ENCODE measurements at regions not wholly inside any gene's neighbourhood (a gene's known extent, or its start where the extent isn't known, plus 50 kb on each side); places are given as distances from the start of the nearest gene placed in this dataset.

GRCh38 chr16:65254144-65254543 is 132.3 kb upstream of the CDH11 start:
- no peak overlapping the region for H3K4me3 ChIP-seq (ENCODE audit: control extremely low read depth in 1 of 5, extremely low read depth in 1 of 5, insufficient read depth in 1 of 5, low read depth in 2 of 5, low read length in 4 of 5)
- H3K27ac ChIP-seq (ENCODE audit: low read length in 2 of 2): no peak overlapping the region
- ChIA-PET CTCF (no interaction called here), POLR2A (no interaction called here)
- H3K9ac ChIP-seq (ENCODE audit: low read length): no peak overlapping the region
- intact Hi-C loops (cut with micrococcal nuclease): no loop called here
- no peak overlapping the region for H3K4me2 ChIP-seq (replicated peaks; ENCODE audit: low read depth, low read length, poor library complexity, severe bottlenecking)
- H4K20me1 ChIP-seq (ENCODE audit: control insufficient read depth, insufficient read depth, low read length, poor library complexity, severe bottlenecking): no peaks in the 10 kb centered on the region
- H3K9me3 ChIP-seq (ENCODE audit: control extremely low read depth in 1 of 3, control insufficient read depth in 2 of 3, insufficient read depth in 1 of 3, low read length in 2 of 3): peaks cover 0 to 3% (median 0%) of the 10 kb centered on the region in 3 donors
- no peaks in the 10 kb centered on the region for H3K27me3 Mint-ChIP-seq
- no peak overlapping the region for H3K4me3 Mint-ChIP-seq
- WGBS (ENCODE audit: insufficient coverage): no CpG with 5 or more reads among the region's 1 CpG
- H3K36me3 ChIP-seq (replicated peaks in 1 of 2; ENCODE audit: control extremely low read depth in 1 of 2, control insufficient read depth in 1 of 2, extremely low read depth in 1 of 2, insufficient read depth in 2 of 2, low read length in 1 of 2): no peaks in the 10 kb centered on the region
- H3K9me3 Mint-ChIP-seq (ENCODE audit: insufficient read depth): peaks cover 11% of the 10 kb centered on the region
- H3K4me1 Mint-ChIP-seq: no peaks in the 10 kb centered on the region
- H2AFZ ChIP-seq (ENCODE audit: insufficient read depth, low read depth, low read length, poor library complexity, severe bottlenecking): no peak overlapping the region
- H3K4me1 ChIP-seq (ENCODE audit: control insufficient read depth in 2 of 2, insufficient read depth in 2 of 2, low read length in 2 of 2): no peaks in the 10 kb centered on the region
- no peak for TF ChIP-seq CTCF (IDR thresholded peaks at IDR 0.05)
- no peak for TF ChIP-seq EZH2 (IDR thresholded peaks at IDR 0.05; ENCODE audit: borderline replicate concordance, insufficient read depth, low read depth, low read length, poor library complexity, severe bottlenecking)
- H3K27ac Mint-ChIP-seq: no peak overlapping the region
- no peak for DNase-seq
- ATAC-seq (ENCODE audit: low read depth): no peak
- H3K27me3 ChIP-seq (replicated peaks in 1 of 4; ENCODE audit: control extremely low read depth in 1 of 4, control insufficient read depth in 3 of 4, insufficient read depth in 4 of 4, low read length in 3 of 4): no peaks in the 10 kb centered on the region
- no peaks in the 10 kb centered on the region for H3K79me2 ChIP-seq (ENCODE audit: control insufficient read depth, insufficient read depth, low read length)

GRCh38 chr16:65249768-65250167 is 127.9 kb upstream of the CDH11 start:
- Histone ChIP-seq H3K9me3 (ENCODE audit: control extremely low read depth in 1 of 3, control insufficient read depth in 2 of 3, insufficient read depth in 1 of 3, low read length in 2 of 3) (peaks cover 0 to 3% (median 0%) of the 10 kb centered on the region in 3 donors), H3K36me3 (replicated peaks in 1 of 2; ENCODE audit: control extremely low read depth in 1 of 2, control insufficient read depth in 1 of 2, extremely low read depth in 1 of 2, insufficient read depth in 2 of 2, low read length in 1 of 2) (no peaks in the 10 kb centered on the region), H2AFZ (ENCODE audit: insufficient read depth, low read depth, low read length, poor library complexity, severe bottlenecking) (no peak overlapping the region), H4K20me1 (ENCODE audit: control insufficient read depth, insufficient read depth, low read length, poor library complexity, severe bottlenecking) (no peaks in the 10 kb centered on the region), H3K4me3 (ENCODE audit: control extremely low read depth in 1 of 5, extremely low read depth in 1 of 5, insufficient read depth in 1 of 5, low read depth in 2 of 5, low read length in 4 of 5) (no peak overlapping the region), H3K79me2 (ENCODE audit: control insufficient read depth, insufficient read depth, low read length) (no peaks in the 10 kb centered on the region), H3K4me1 (ENCODE audit: control insufficient read depth in 2 of 2, insufficient read depth in 2 of 2, low read length in 2 of 2) (no peaks in the 10 kb centered on the region), H3K9ac (ENCODE audit: low read length) (no peak overlapping the region), H3K27me3 (replicated peaks in 1 of 4; ENCODE audit: control extremely low read depth in 1 of 4, control insufficient read depth in 3 of 4, insufficient read depth in 4 of 4, low read length in 3 of 4) (no peaks in the 10 kb centered on the region), H3K4me2 (replicated peaks; ENCODE audit: low read depth, low read length, poor library complexity, severe bottlenecking) (no peak overlapping the region), H3K27ac (ENCODE audit: low read length in 2 of 2) (no peak overlapping the region)
- no peak for TF ChIP-seq CTCF (IDR thresholded peaks at IDR 0.05)
- TF ChIP-seq EZH2 (IDR thresholded peaks at IDR 0.05; ENCODE audit: borderline replicate concordance, insufficient read depth, low read depth, low read length, poor library complexity, severe bottlenecking): no peak
- intact Hi-C loops (cut with micrococcal nuclease): no loop called here
- POLR2A ChIA-PET: no interaction called here
- no peaks in the 10 kb centered on the region for H3K4me1 Mint-ChIP-seq
- CTCF ChIA-PET: no interaction called here
- ATAC-seq (ENCODE audit: low read depth) (no peak), DNase-seq (no peak)
- no peak overlapping the region for H3K27ac Mint-ChIP-seq
- no peaks in the 10 kb centered on the region for H3K27me3 Mint-ChIP-seq
- no peak overlapping the region for H3K4me3 Mint-ChIP-seq
- H3K9me3 Mint-ChIP-seq (ENCODE audit: insufficient read depth): peaks cover 5% of the 10 kb centered on the region
- WGBS (ENCODE audit: insufficient coverage): 85% methylated on average over 5 of the region's 8 CpGs
